ENCODE measurements at regions not wholly inside any gene's neighbourhood (a gene's known extent, or its start where the extent isn't known, plus 50 kb on each side); places are given as distances from the start of the nearest gene placed in this dataset.
A peak's percentile ranks its signal among the peaks of the same experiment; 100 is the strongest.

DNA sequence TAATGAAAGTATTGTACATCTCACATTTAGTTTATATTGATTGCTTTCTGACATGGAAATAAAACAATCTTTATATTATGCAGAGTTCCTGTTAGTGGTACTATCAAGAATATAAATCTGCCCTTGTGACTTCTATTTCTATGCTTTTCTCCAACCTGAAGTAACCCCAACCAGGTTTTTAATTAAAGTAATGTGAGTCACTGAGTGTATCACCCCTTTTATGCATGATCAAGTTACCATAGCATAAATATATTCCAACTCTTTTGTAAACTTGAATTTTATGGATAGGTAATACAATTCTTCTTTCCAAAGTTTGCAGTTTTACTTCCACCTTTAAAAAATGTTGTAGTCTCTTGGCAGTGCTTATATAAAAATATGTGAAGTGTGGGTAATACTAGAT, 532.3 kb downstream of the USP25 start:
- no peaks in the 10 kb centered on the region for H3K36me3 Mint-ChIP-seq (ENCODE audit: low read depth)
- H3K27me3 Mint-ChIP-seq: no peaks in the 10 kb centered on the region
- no peak for DNase-seq
- ATAC-seq: no peak
- H3K4me1 Mint-ChIP-seq: no peaks in the 10 kb centered on the region
- no peak overlapping the region for H3K4me3 Mint-ChIP-seq
- no peak overlapping the region for H3K27ac Mint-ChIP-seq
- H3K9me3 ChIP-seq (ENCODE audit: control insufficient read depth, low read length, poor library complexity, severe bottlenecking): no peaks in the 10 kb centered on the region

GRCh38 chr21:16264319-16264718, 534.5 kb downstream of the USP25 start:
- Mint-ChIP-seq H3K4me1 (no peaks in the 10 kb centered on the region), H3K4me3 (no peak overlapping the region), H3K27me3 (no peaks in the 10 kb centered on the region), H3K36me3 (ENCODE audit: low read depth) (no peaks in the 10 kb centered on the region), H3K27ac (no peak overlapping the region)
- no peak for DNase-seq
- no peak for ATAC-seq
- H3K9me3 ChIP-seq (ENCODE audit: control insufficient read depth, low read length, poor library complexity, severe bottlenecking): no peaks in the 10 kb centered on the region

DNA sequence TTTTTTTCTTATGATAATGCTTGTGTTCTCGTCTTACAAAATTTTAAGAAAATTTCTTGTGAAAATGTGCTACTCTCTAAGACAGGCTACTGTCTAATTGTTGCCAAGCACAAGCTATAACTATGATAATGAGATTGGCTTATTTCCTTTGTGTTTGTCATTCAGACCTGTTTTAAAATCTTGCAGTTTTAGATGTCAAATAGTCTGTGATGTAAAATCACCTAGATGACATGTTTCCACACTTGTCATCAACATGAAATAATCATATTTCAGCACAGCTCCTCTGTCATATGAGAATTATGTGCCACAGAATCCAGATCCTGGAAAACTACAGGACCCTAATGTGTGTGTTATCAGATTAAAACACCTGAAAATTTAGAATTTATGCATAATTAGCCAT, 539.7 kb downstream of the USP25 start:
- ATAC-seq: no peak
- H3K4me1 Mint-ChIP-seq: no peaks in the 10 kb centered on the region
- H3K36me3 Mint-ChIP-seq (ENCODE audit: low read depth): no peaks in the 10 kb centered on the region
- H3K4me3 Mint-ChIP-seq: no peak overlapping the region
- no peak for DNase-seq
- no peak overlapping the region for H3K27ac Mint-ChIP-seq
- no peaks in the 10 kb centered on the region for H3K9me3 ChIP-seq (ENCODE audit: control insufficient read depth, low read length, poor library complexity, severe bottlenecking)
- H3K27me3 Mint-ChIP-seq: no peaks in the 10 kb centered on the region

GRCh38 chr21:16279731-16280581, 550.2 kb downstream of the USP25 start:
- DNase-seq: no peak
- H3K27ac Mint-ChIP-seq: no peak overlapping the region
- no peak for ATAC-seq

GRCh38 chr21:16280686-16281091, 550.9 kb downstream of the USP25 start:
- Mint-ChIP-seq H3K4me1 (no peaks in the 10 kb centered on the region), H3K4me3 (no peak overlapping the region), H3K36me3 (ENCODE audit: low read depth) (no peaks in the 10 kb centered on the region), H3K27me3 (no peaks in the 10 kb centered on the region), H3K27ac (no peak overlapping the region)
- ATAC-seq (no peak), DNase-seq (no peak)
- H3K9me3 ChIP-seq (ENCODE audit: control insufficient read depth, low read length, poor library complexity, severe bottlenecking): no peaks in the 10 kb centered on the region

More at GRCh38 chr21:16279731-16280581, 550.2 kb downstream of the USP25 start:
- no peaks in the 10 kb centered on the region for H3K27me3 Mint-ChIP-seq
- H3K9me3 ChIP-seq (ENCODE audit: control insufficient read depth, low read length, poor library complexity, severe bottlenecking): no peaks in the 10 kb centered on the region
- H3K4me1 Mint-ChIP-seq: no peaks in the 10 kb centered on the region
- H3K36me3 Mint-ChIP-seq (ENCODE audit: low read depth): no peaks in the 10 kb centered on the region
- peak overlapping the region; percentile 56 for H3K4me3 Mint-ChIP-seq

- DNase-seq (no peak), ATAC-seq (no peak)
- no peaks in the 10 kb centered on the region for H3K9me3 ChIP-seq (ENCODE audit: control insufficient read depth, low read length, poor library complexity, severe bottlenecking)
- Mint-ChIP-seq H3K36me3 (ENCODE audit: low read depth) (no peaks in the 10 kb centered on the region), H3K4me1 (no peaks in the 10 kb centered on the region), H3K27me3 (no peaks in the 10 kb centered on the region), H3K4me3 (no peak overlapping the region), H3K27ac (no peak overlapping the region)
Measured at GRCh38 chr21:16283516-16283915, 553.7 kb downstream of the USP25 start.

- H3K27me3 Mint-ChIP-seq: no peaks in the 10 kb centered on the region
- H3K9me3 ChIP-seq (ENCODE audit: control insufficient read depth, low read length, poor library complexity, severe bottlenecking): no peaks in the 10 kb centered on the region
- H3K4me1 Mint-ChIP-seq: no peaks in the 10 kb centered on the region
- H3K36me3 Mint-ChIP-seq (ENCODE audit: low read depth): no peaks in the 10 kb centered on the region
- no peak for DNase-seq
- ATAC-seq: no peak
- H3K27ac Mint-ChIP-seq: no peak overlapping the region
- H3K4me3 Mint-ChIP-seq: no peak overlapping the region
Measured at GRCh38 chr21:16285605-16286126, 555.9 kb downstream of the USP25 start.

GRCh38 chr21:16287046-16287445, 557.3 kb downstream of the USP25 start:
- no peaks in the 10 kb centered on the region for H3K36me3 Mint-ChIP-seq (ENCODE audit: low read depth)
- DNase-seq (no peak), ATAC-seq (no peak)
- no peaks in the 10 kb centered on the region for H3K9me3 ChIP-seq (ENCODE audit: control insufficient read depth, low read length, poor library complexity, severe bottlenecking)
- H3K27me3 Mint-ChIP-seq: no peaks in the 10 kb centered on the region
- no peak overlapping the region for H3K27ac Mint-ChIP-seq
- H3K4me3 Mint-ChIP-seq: no peak overlapping the region
- no peaks in the 10 kb centered on the region for H3K4me1 Mint-ChIP-seq

DNA sequence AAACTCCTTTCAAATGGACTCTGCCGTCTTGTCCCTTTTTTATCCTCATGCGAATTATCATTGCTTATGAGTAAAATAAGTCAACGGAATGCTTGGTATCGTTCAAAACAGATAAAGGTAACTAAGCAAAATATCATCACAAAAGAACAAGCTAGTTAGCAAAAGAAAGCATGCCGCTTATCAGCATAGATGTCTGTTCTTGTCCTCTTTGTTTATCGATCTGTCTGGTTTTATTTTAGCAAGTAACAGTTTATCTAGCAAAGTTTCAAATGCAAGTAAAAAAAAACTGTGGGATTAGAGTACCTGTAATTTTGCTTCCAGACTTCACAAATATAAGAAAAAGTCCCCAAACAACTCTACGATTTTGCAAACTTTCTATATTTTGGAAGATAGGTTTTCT, 561.5 kb downstream of the USP25 start:
- ATAC-seq: no peak
- H3K4me1 Mint-ChIP-seq: no peaks in the 10 kb centered on the region
- no peak overlapping the region for H3K27ac Mint-ChIP-seq

DNA sequence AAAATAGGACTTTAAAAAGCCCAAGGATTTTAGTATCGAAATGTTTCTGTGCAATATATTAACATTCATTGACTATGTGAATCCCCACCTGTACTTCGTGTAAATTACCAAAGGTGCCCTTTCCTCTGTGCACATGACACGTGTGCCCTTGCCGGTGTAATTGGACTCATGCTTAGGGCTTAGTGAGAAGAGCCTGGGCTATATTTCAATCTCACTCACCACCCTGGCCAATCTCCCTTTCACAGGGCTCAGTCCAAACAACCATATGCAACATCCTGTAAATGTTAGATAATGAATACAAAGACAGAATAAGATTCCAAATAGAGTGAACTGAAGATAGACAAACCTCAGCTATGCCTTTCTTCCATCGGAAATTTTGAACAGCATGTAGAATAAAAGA, 564.3 kb downstream of the USP25 start:
- Mint-ChIP-seq H3K27ac (no peak overlapping the region), H3K4me1 (no peaks in the 10 kb centered on the region), H3K4me3 (no peak overlapping the region), H3K27me3 (no peaks in the 10 kb centered on the region), H3K36me3 (ENCODE audit: low read depth) (no peaks in the 10 kb centered on the region)
- H3K9me3 ChIP-seq (ENCODE audit: control insufficient read depth, low read length, poor library complexity, severe bottlenecking): no peaks in the 10 kb centered on the region
- DNase-seq: no peak
- no peak for ATAC-seq

More for the DNA sequence above, 561.5 kb downstream of the USP25 start:
- no peak for DNase-seq
- Mint-ChIP-seq H3K4me3 (no peak overlapping the region), H3K27me3 (no peaks in the 10 kb centered on the region), H3K36me3 (ENCODE audit: low read depth) (no peaks in the 10 kb centered on the region)
- no peaks in the 10 kb centered on the region for H3K9me3 ChIP-seq (ENCODE audit: control insufficient read depth, low read length, poor library complexity, severe bottlenecking)

- H3K4me1 Mint-ChIP-seq: no peaks in the 10 kb centered on the region
- no peaks in the 10 kb centered on the region for H3K27me3 Mint-ChIP-seq
- no peak for ATAC-seq
- no peaks in the 10 kb centered on the region for H3K9me3 ChIP-seq (ENCODE audit: control insufficient read depth, low read length, poor library complexity, severe bottlenecking)
- no peak overlapping the region for H3K4me3 Mint-ChIP-seq
- H3K27ac Mint-ChIP-seq: no peak overlapping the region
- no peaks in the 10 kb centered on the region for H3K36me3 Mint-ChIP-seq (ENCODE audit: low read depth)
- DNase-seq: no peak
Measured at GRCh38 chr21:16302851-16303282, 573.1 kb downstream of the USP25 start.

GRCh38 chr21:16304174-16305095, 574.7 kb downstream of the USP25 start:
- no peak overlapping the region for H3K27ac Mint-ChIP-seq
- H3K4me3 Mint-ChIP-seq: no peak overlapping the region
- H3K4me1 Mint-ChIP-seq: peaks cover 3% of the 10 kb centered on the region
- H3K27me3 Mint-ChIP-seq: peaks cover 5% of the 10 kb centered on the region
- DNase-seq (no peak), ATAC-seq (no peak)
- H3K9me3 ChIP-seq (ENCODE audit: control insufficient read depth, low read length, poor library complexity, severe bottlenecking): no peaks in the 10 kb centered on the region
- no peaks in the 10 kb centered on the region for H3K36me3 Mint-ChIP-seq (ENCODE audit: low read depth)

DNA sequence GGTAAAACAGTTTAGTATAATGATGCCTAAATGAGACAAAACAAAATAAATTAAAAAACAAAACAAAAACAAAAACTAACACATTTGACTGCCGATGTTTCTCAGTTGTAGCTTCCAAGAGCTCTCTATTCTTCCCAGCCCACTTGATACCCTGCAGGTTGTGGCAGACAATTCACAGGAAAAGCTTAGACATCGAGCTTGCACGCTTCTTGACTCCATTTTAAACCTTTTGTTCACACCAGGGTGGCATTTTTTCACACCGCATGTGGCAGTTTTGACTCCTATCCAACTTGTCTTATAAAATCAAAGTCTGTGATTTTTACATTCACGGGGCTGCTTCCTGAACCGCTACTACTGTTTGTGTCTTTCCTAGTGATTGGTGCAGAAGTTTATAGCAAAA, 575.9 kb downstream of the USP25 start:
- Mint-ChIP-seq H3K36me3 (ENCODE audit: low read depth) (no peaks in the 10 kb centered on the region), H3K4me3 (no peak overlapping the region), H3K4me1 (peaks cover 5% of the 10 kb centered on the region), H3K27ac (no peak overlapping the region), H3K27me3 (peaks cover 5% of the 10 kb centered on the region)
- no peaks in the 10 kb centered on the region for H3K9me3 ChIP-seq (ENCODE audit: control insufficient read depth, low read length, poor library complexity, severe bottlenecking)
- no peak for ATAC-seq
- no peak for DNase-seq

Measured in T-helper 17 cell (primary cell).